Ishikawa (cell line): ENCODE measurements at regions not wholly inside any gene's neighbourhood (a gene's known extent, or its start where the extent isn't known, plus 50 kb on each side); places are given as distances from the start of the nearest gene placed in this dataset.

ENCODE experiments used
- CEBPB ChIP-seq: IDR thresholded peaks from 2 replicates; pipeline ENCODE4 v1.6.1; 2012
- EGR1 ChIP-seq: IDR thresholded peaks from 2 replicates; pipeline ENCODE4 v1.6.1; 2012
- EP300 ChIP-seq: IDR thresholded peaks from 2 replicates; pipeline ENCODE4 v1.6.1; 2012; ENCODE audit warnings: borderline replicate concordance
- FOXM1 ChIP-seq: IDR thresholded peaks from 2 replicates; pipeline ENCODE4 v1.6.1; 2012; ENCODE audit warnings: low read depth, borderline replicate concordance
- RAD21 ChIP-seq: IDR thresholded peaks from 2 replicates; pipeline ENCODE4 v1.6.1; 2012; ENCODE audit warnings: low read depth
- TAF1 ChIP-seq: IDR thresholded peaks from 2 replicates; pipeline ENCODE4 v1.6.1; 2012; ENCODE audit warnings: low read depth, mild to moderate bottlenecking
- TF ChIP-seq, protein P1 (sequence below): IDR thresholded peaks from 2 replicates; pipeline ENCODE4 v1.6.1; 2012

DNA sequence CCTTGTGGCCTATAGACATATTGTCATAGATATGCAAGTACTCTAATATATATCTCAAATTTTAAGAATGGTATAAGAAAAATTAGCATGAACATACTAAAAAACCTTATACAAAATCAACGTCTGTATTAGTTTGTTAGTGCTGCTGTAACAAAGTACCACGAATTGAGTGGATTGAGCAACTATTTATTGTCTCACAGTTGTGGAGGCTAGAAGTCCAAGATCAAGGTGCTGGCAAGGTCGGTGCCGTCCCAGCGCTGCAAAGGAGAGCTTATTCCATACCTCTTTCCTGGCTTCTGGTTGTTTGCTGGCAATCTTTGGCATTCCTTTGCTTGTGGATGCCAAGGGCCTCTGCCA lies 317.6 kb upstream of the FERMT1 start:
- TF ChIP-seq FOXM1 (no peak), CEBPB (no peak), TAF1 (no peak), EP300 (no peak), EGR1 (no peak), RAD21 (no peak)
- TF ChIP-seq, protein P1, sequence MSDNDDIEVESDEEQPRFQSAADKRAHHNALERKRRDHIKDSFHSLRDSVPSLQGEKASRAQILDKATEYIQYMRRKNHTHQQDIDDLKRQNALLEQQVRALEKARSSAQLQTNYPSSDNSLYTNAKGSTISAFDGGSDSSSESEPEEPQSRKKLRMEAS, result no peak
